B cell (primary cell): ENCODE measurements at regions not wholly inside any gene's neighbourhood (a gene's known extent, or its start where the extent isn't known, plus 50 kb on each side); places are given as distances from the start of the nearest gene placed in this dataset.

Source experiments
- CTCF ChIP-seq: fragments of 200-600 bp; IDR thresholded peaks from one replicate; pipeline ENCODE4 v1.8.0; 2022; ENCODE audit warnings: antibody characterized with exemption, mild to moderate bottlenecking
- EZH2 ChIP-seq: IDR thresholded peaks from 2 replicates; pipeline ENCODE4 v1.6.1; 2012; ENCODE audit warnings: borderline replicate concordance, low read depth, mild to moderate bottlenecking, moderate library complexity, low read length; ENCODE audit not compliant: insufficient read depth, poor library complexity, severe bottlenecking

DNA sequence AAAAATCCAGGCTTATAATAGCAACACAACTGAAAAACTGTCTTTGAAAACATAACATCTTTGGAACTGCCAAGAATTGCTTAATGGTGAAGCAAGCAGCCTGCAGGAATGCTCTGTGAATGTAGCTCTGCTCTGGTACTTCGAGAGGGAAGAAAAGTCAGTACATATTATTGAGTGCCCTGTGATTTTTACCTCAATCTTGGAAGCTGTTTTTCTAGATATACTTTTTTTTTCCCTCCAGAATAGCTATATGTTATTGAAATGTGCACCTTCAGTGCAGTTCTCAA is 508.1 kb downstream of the PCNX1 start:
- TF ChIP-seq CTCF (no peak), EZH2 (no peak)
